Calu3 (cell line): ENCODE measurements at regions not wholly inside any gene's neighbourhood (a gene's known extent, or its start where the extent isn't known, plus 50 kb on each side); places are given as distances from the start of the nearest gene placed in this dataset.

Experiments used
- BruUV-seq: library from RNA; stranded (reverse); fragments of 400-500 nt; replicated peaks from 2 replicates; lab custom pipeline; 2021; lab: Mats Ljungman, UMichigan
- CTCF ChIA-PET: fragments of 300-600 bp; sonication (Branson Sonifier 250); formaldehyde crosslinking; loops from one replicate; lab custom pipeline; 2022; ENCODE audit warnings: antibody characterized with exemption; lab: Charles Lee
- DNase-seq: peaks from one replicate; pipeline ENCODE4 v3.0.0; 2022
- H3K27ac Mint-ChIP-seq: one replicate; pipeline ENCODE4 v1.8.0; 2022; ENCODE audit warnings: mixed read lengths; ENCODE audit not compliant: unreplicated experiment
- H3K27me3 Mint-ChIP-seq: one replicate; pipeline ENCODE4 v1.8.0; 2022; ENCODE audit warnings: mixed read lengths; ENCODE audit not compliant: unreplicated experiment
- H3K36me3 Mint-ChIP-seq: one replicate; pipeline ENCODE4 v1.8.0; 2022; ENCODE audit warnings: mild to moderate bottlenecking, moderate library complexity, mixed read lengths; ENCODE audit not compliant: insufficient read depth, unreplicated experiment
- H3K4me1 Mint-ChIP-seq: one replicate; pipeline ENCODE4 v1.8.0; 2022; ENCODE audit warnings: mild to moderate bottlenecking, low read depth, mixed read lengths; ENCODE audit not compliant: unreplicated experiment
- H3K4me3 Mint-ChIP-seq: one replicate; pipeline ENCODE4 v1.8.0; 2022; ENCODE audit warnings: mild to moderate bottlenecking, low read depth, moderate library complexity, mixed read lengths; ENCODE audit not compliant: unreplicated experiment
- H3K9me3 Mint-ChIP-seq: one replicate; pipeline ENCODE4 v1.8.0; 2022; ENCODE audit warnings: low read depth, mixed read lengths; ENCODE audit not compliant: unreplicated experiment
- CTCF ChIP-seq: fragments of 200-600 bp; IDR thresholded peaks from one replicate; pipeline ENCODE4 v1.8.0; 2022; ENCODE audit warnings: antibody characterized with exemption; ENCODE audit not compliant: unreplicated experiment
- intact Hi-C: fragments of 100-400 bp; cut with micrococcal nuclease; formaldehyde crosslinking; loops from one replicate; pipeline ENCODE4 v1.10.0; 2022; ENCODE audit not compliant: unreplicated experiment

DNA sequence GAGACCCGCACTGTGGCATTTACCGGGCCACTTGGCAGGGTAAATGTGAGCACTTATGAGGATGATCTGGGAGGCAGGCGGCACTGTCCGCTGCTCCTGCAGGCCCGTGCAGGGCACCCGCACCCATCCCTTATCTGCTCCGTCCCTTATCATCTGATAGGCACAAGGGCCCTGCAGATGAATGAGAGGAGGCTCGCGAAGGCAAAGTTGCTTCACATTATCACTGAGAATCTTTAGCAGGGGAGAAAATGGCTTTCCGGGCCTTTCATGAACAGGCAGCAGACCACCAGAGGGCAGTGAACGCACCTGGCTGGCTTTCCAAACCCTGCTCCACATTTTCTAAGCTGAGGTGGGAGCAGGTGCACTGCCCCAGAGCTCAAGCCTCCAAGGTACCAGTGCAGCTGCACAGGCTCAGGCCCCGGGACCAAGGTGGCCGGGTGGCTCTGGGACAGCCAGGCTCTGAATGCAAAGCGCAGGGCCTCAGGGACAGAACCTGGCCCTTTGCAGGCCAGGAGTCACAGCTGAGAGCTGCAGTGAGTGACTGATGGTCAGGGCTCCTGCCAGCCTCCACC lies 165.6 kb downstream of the SHANK2 start:
- H3K9me3 Mint-ChIP-seq: no peaks in the 10 kb centered on the region
- intact Hi-C loops: loop anchor here (1.0 kb wide), 1 partner anchor 286 kb away; no protein-coding TSS in a partner anchor
- DNase-seq: peak; percentile 42
- H3K4me1 Mint-ChIP-seq: no peaks in the 10 kb centered on the region
- CTCF ChIA-PET: interaction anchor here (0.7 to 1.0 kb wide), 2 partner anchors 10 to 366 kb away, joined by 3 to 5 read pairs; partner anchors contain the start of gene NADSYN1
- no peaks in the 10 kb centered on the region for H3K27me3 Mint-ChIP-seq
- TF ChIP-seq CTCF: peak; percentile 41
- H3K36me3 Mint-ChIP-seq: peaks cover 16% of the 10 kb centered on the region
- BruUV-seq: no TSS peak
- H3K4me3 Mint-ChIP-seq: no peak overlapping the region
- no peak overlapping the region for H3K27ac Mint-ChIP-seq

GRCh38 chr11:71084306-71085012 lies 167.9 kb downstream of the SHANK2 start:
- no peak overlapping the region for H3K4me3 Mint-ChIP-seq
- no peak for DNase-seq
- intact Hi-C loops: no loop called here
- no peaks in the 10 kb centered on the region for H3K9me3 Mint-ChIP-seq
- peaks cover under 1% of the 10 kb centered on the region for H3K36me3 Mint-ChIP-seq
- no TSS peak for BruUV-seq
- CTCF ChIA-PET: interaction anchor here (0.5 kb wide), 1 partner anchor 817 kb away, joined by 4 read pairs; no protein-coding TSS in a partner anchor
- no peaks in the 10 kb centered on the region for H3K27me3 Mint-ChIP-seq
- no peak for TF ChIP-seq CTCF
- no peak overlapping the region for H3K27ac Mint-ChIP-seq
- no peaks in the 10 kb centered on the region for H3K4me1 Mint-ChIP-seq

DNA sequence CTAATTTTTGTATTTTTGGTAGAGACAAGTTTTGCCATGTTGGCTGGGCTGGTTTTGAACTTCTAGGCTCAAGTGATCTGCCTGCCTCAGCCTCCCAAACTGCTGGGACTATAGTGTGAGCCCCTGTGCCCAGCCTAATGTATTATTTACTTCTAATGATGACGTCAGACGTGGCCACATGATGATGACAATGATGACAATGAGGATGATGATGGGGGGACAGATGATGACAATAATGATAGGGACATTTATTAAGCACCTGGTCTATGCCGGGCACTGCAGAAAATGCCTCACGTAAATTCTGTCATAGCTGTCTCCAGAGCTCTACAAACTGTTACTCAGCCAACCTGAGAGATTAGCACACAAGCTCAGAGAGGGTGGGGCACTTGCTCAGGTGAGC lies 169.3 kb downstream of the SHANK2 start:
- no peak for DNase-seq
- Mint-ChIP-seq H3K27ac (no peak overlapping the region), H3K4me1 (no peaks in the 10 kb centered on the region), H3K36me3 (peaks cover 4% of the 10 kb centered on the region), H3K9me3 (no peaks in the 10 kb centered on the region), H3K27me3 (no peaks in the 10 kb centered on the region), H3K4me3 (no peak overlapping the region)
- no TSS peak for BruUV-seq
- intact Hi-C loops: no loop called here
- TF ChIP-seq CTCF: no peak
- CTCF ChIA-PET: no interaction called here

DNA sequence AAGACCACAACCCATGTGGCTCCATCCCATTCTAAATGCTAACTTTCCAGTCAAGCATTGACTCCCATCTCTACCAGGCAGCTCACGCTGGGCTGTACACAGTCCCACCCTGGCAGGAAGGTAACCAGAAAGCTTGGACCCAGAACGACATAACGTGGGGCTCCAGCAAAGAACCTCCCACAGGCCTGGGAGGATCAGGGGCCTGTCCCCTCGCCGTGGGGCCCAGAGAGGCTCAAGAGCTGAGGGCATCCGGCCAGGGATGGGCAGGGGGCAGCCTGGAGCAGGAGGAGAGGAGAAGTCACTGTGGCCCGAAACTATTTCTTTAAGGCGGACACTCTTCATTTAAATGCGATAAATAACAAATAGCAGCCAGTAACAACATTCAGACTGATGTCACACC lies 169.9 kb downstream of the SHANK2 start:
- H3K27ac Mint-ChIP-seq: no peak overlapping the region
- peaks cover 4% of the 10 kb centered on the region for H3K36me3 Mint-ChIP-seq
- CTCF ChIA-PET: no interaction called here
- H3K4me3 Mint-ChIP-seq: no peak overlapping the region
- no TSS peak for BruUV-seq
- TF ChIP-seq CTCF: no peak
- intact Hi-C loops: no loop called here
- DNase-seq: no peak
- H3K9me3 Mint-ChIP-seq: no peaks in the 10 kb centered on the region
- H3K4me1 Mint-ChIP-seq: no peaks in the 10 kb centered on the region
- no peaks in the 10 kb centered on the region for H3K27me3 Mint-ChIP-seq
